Kidney (tissue), 13 donors: ENCODE measurements at regions not wholly inside any gene's neighbourhood (a gene's known extent, or its start where the extent isn't known, plus 50 kb on each side); places are given as distances from the start of the nearest gene placed in this dataset.

Experiments
- DNase-seq, 5 donors: peaks; one replicate each; pipeline ENCODE4 v3.0.0-alpha.2; 2013 to 2020
- FAIRE-seq: peaks from 2 replicates; lab custom pipeline; 2012; peaks lifted over from hg19 to GRCh38; lab: Jason Lieb, UNC
- H3K27ac ChIP-seq, 2 donors: one replicate each; pipeline ENCODE4 v1.7.0; 2013; ENCODE audit warnings: low read depth in 2 of 2, low read length in 2 of 2, inconsistent platforms in 1 of 2
- H3K27me3 ChIP-seq: one replicate; pipeline ENCODE4 v1.7.1; 2013; ENCODE audit warnings: low read length, inconsistent platforms; ENCODE audit not compliant: control insufficient read depth, insufficient read depth
- H3K36me3 ChIP-seq, 3 donors: one replicate each; pipeline versions ENCODE4 v1.7.0 to v1.7.1; 2013; ENCODE audit warnings: low read length in 3 of 3, control low read depth in 1 of 3, inconsistent platforms in 1 of 3; ENCODE audit not compliant: insufficient read depth in 3 of 3, control insufficient read depth in 2 of 3
- H3K4me1 ChIP-seq, 3 donors: one replicate each; pipeline versions ENCODE4 v1.7.0 to v1.7.1; 2013; ENCODE audit warnings: low read length in 3 of 3, inconsistent platforms in 1 of 3, low read depth in 1 of 3; ENCODE audit not compliant: control insufficient read depth in 2 of 3, insufficient read depth in 2 of 3
- H3K4me3 ChIP-seq, 3 donors: one replicate each; pipeline versions ENCODE4 v1.7.0 to v1.8.1; 2013; ENCODE audit warnings: low read length in 3 of 3, control low read depth in 1 of 3, inconsistent platforms in 1 of 3
- H3K9ac ChIP-seq, 3 donors: one replicate each; pipeline versions ENCODE4 v1.7.0 to v1.7.1; 2013; ENCODE audit warnings: low read length in 3 of 3, control low read depth in 1 of 3, inconsistent platforms in 1 of 3
- H3K9me3 ChIP-seq, 3 donors: one replicate each; pipeline versions ENCODE4 v1.7.0 to v1.7.1; 2013; ENCODE audit warnings: low read length in 3 of 3, control low read depth in 1 of 3, inconsistent platforms in 1 of 3; ENCODE audit not compliant: control insufficient read depth in 2 of 3, insufficient read depth in 1 of 3
- intact Hi-C: fragments of 100-400 bp; cut with DNase I; formaldehyde crosslinking; loops from one replicate; pipeline ENCODE4 v1.11.1; 2022
- TF ChIP-seq, protein P1 (sequence below): IDR thresholded peaks from 3 replicates; pipeline ENCODE4 v1.5.1; 2012; ENCODE audit warnings: mild to moderate bottlenecking, moderate library complexity, borderline replicate concordance; ENCODE audit not compliant: insufficient read depth; ENCODE audit errors: extremely low read depth
- donor health status: control.
- donor health status: control.
- donor health status: control.
- donor health status: control.
- donor health status: control.
- donor health status: DM: yes; HTN: yes; CAD: no.
- donor health status: Normal renal cell carcinoma (clear cell type).

DNA sequence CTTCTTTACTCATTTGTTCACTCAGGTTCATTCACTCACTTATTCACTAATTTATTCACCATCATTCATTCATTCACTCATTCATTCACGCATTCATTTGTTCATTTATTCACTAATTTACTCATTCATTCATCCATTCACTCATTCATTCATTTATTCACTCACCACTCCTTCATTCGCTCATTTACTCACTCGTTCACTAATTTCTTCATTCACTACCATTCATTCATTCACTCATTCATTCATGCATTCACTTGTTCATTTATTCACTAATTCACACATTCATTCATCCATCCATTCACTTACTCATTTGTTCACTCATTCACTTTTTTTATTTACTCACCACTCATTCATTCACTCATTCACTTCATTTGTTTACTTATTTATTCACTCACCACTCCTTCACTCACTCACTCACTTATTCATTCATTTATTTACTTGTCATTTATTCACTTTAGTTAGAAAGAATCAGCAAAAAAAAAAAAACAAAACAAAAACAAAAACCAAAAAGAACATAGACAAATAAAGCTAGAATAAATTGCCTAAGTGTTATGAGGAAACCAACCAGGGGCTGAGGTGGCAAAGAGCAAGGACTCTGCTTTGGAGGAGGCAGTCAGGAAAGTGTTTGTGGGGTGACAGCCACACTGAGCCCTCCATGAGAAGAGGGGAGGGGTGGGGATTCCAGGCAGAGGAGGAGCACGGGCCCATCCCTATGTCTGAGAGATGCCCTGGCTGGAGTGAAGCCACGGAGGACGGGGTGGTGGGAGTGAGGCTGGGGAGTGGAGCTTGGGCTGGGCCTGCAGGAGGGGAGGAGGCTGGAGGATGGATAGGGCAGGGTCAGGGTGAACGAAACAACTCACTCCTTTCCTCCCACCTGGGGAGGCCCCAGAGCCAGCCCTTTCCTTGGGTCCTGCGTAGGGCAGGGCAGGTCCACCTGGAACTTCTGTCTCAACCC is 129.2 kb upstream of the WNT4 start:
- no peak overlapping the region for H3K9ac ChIP-seq
- DNase-seq (peak in 2 of 5 donors; percentile 26 to 60), FAIRE-seq (no peak)
- no peaks in the 10 kb centered on the region for H3K4me1 ChIP-seq
- H3K9me3 ChIP-seq, result no peaks in the 10 kb centered on the region
- no peak overlapping the region for H3K27ac ChIP-seq
- intact Hi-C loops, result no loop called here
- no peaks in the 10 kb centered on the region for H3K36me3 ChIP-seq
- TF ChIP-seq, protein P1, sequence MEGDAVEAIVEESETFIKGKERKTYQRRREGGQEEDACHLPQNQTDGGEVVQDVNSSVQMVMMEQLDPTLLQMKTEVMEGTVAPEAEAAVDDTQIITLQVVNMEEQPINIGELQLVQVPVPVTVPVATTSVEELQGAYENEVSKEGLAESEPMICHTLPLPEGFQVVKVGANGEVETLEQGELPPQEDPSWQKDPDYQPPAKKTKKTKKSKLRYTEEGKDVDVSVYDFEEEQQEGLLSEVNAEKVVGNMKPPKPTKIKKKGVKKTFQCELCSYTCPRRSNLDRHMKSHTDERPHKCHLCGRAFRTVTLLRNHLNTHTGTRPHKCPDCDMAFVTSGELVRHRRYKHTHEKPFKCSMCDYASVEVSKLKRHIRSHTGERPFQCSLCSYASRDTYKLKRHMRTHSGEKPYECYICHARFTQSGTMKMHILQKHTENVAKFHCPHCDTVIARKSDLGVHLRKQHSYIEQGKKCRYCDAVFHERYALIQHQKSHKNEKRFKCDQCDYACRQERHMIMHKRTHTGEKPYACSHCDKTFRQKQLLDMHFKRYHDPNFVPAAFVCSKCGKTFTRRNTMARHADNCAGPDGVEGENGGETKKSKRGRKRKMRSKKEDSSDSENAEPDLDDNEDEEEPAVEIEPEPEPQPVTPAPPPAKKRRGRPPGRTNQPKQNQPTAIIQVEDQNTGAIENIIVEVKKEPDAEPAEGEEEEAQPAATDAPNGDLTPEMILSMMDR, result no peak
- no peak overlapping the region for H3K4me3 ChIP-seq
- no peaks in the 10 kb centered on the region for H3K27me3 ChIP-seq

DNA sequence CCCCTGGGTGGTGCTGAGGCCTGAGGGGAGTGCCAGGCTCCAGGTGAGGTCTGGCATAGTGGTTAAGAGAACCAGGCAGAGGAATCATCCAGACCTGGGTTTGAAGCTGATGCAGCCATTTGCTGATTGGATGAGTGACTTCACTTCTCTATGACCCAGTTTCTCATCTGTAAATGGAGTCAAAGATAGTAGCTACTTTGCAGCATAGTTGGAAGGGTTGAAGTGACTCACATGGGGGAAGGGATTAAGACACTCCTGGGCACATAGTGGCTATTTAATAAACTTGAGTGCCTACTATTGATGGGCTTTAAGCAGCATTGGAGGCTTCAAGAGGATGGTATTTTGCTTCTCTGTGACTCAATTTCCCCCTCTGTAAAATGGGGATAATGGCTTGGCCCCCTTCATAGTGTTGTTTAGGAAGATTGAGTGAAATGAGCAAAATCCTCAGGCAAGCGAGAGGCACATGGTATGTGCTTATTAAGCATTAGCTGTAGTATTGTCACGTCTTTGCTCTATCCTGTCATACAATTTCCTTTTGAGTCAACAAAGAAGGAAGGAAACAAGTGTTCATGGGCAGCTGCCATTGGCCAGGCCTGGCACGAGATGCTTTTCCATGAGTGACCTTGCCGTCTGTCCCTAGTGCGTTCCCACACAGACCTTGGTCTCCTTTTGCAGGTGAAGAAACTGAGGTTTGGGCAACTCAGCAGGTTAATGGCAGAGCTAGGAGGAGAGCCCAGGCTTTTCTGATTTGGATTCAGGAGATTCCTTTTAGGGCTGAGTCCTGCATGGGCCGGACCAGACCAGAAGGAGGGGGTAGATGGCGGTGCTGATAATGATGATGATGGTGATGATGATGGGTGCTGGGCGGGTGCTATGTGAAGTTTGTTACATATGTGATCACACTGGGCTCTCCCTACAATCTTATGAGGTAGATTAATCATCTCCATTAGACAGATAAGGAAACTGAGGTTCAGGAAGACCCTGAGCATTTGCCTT is 131.1 kb upstream of the WNT4 start:
- TF ChIP-seq, protein P1, result no peak
- Histone ChIP-seq H3K9me3 (no peaks in the 10 kb centered on the region), H3K4me1 (no peaks in the 10 kb centered on the region), H3K27me3 (no peaks in the 10 kb centered on the region), H3K36me3 (no peaks in the 10 kb centered on the region), H3K9ac (no peak overlapping the region), H3K4me3 (no peak overlapping the region), H3K27ac (no peak overlapping the region)
- no peak for FAIRE-seq
- DNase-seq, result no peak
- intact Hi-C loops, result no loop called here

DNA sequence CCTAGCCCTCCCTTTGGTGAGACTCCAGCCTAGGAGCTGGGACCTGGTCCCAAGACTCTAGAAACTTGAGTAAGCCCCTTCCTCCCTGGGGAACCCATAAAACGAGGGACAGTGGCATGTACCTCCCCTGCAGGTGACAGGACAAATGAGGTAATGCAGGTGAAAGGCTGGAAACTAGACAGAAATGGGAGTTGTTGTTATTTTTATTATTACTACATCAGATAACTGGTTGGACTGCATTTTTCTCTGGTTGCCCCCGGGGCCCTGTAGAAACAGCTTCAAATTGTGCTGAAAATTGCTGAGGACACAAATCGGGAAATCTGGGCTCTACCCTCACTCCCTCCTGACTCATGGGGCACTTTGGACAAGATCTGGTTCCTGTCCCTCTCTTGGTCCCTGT is 132.3 kb upstream of the WNT4 start:
- FAIRE-seq, result no peak
- H3K9ac ChIP-seq, result no peak overlapping the region
- no peak overlapping the region for H3K27ac ChIP-seq
- H3K27me3 ChIP-seq, result no peaks in the 10 kb centered on the region
- DNase-seq, result peak in 4 of 5 donors; percentile 65 to 82 (median 74)
- TF ChIP-seq, protein P1, result no peak
- no peaks in the 10 kb centered on the region for H3K4me1 ChIP-seq
- H3K4me3 ChIP-seq, result no peak overlapping the region
- intact Hi-C loops, result no loop called here
- H3K9me3 ChIP-seq, result no peaks in the 10 kb centered on the region
- H3K36me3 ChIP-seq, result no peaks in the 10 kb centered on the region
